SK-N-SH treated with all-trans-retinoic acid at 6 μM for 48 hours (cell line): ENCODE measurements at regions not wholly inside any gene's neighbourhood (a gene's known extent, or its start where the extent isn't known, plus 50 kb on each side); places are given as distances from the start of the nearest gene placed in this dataset.

Experiments
- ATAC-seq: fragments of 200-7000 bp; cut with Tn5 transposase; 3 replicates; pipeline ENCODE4 v1.9.1; 2020; ENCODE audit warnings: mild to moderate bottlenecking, moderate library complexity
- BACH2 ChIP-seq: fragments of 250-450 bp; sonication (Bioruptor Pico); IDR thresholded peaks from 2 replicates; pipeline ENCODE4 v1.9.0; 2021; ENCODE audit warnings: mild to moderate bottlenecking, borderline replicate concordance
- CSDC2 ChIP-seq: fragments of 250-450 bp; sonication (Bioruptor Pico); IDR thresholded peaks from 2 replicates; pipeline ENCODE4 v1.5.0; 2020; ENCODE audit warnings: mild to moderate bottlenecking, moderate library complexity
- CSRNP3 ChIP-seq: fragments of 250-450 bp; sonication (Bioruptor Pico); IDR thresholded peaks from 2 replicates; pipeline ENCODE4 v1.5.1; 2021; ENCODE audit warnings: mild to moderate bottlenecking, moderate library complexity
- ESRRG ChIP-seq: fragments of 250-450 bp; sonication (Bioruptor Pico); IDR thresholded peaks from 2 replicates; pipeline ENCODE4 v1.6.1; 2021; ENCODE audit warnings: mild to moderate bottlenecking
- GLIS3 ChIP-seq: fragments of 250-450 bp; sonication (Bioruptor Pico); IDR thresholded peaks from 2 replicates; pipeline ENCODE4 v1.5.0; 2020; ENCODE audit warnings: mild to moderate bottlenecking, moderate library complexity
- PATZ1 ChIP-seq: fragments of 250-450 bp; sonication (Bioruptor Pico); IDR thresholded peaks from 2 replicates; pipeline ENCODE4 v1.8.0; 2020; ENCODE audit warnings: mild to moderate bottlenecking, moderate library complexity, borderline replicate concordance
- POU6F1 ChIP-seq: fragments of 250-450 bp; sonication (Bioruptor Pico); IDR thresholded peaks from 2 replicates; pipeline ENCODE4 v1.8.0; 2021; ENCODE audit warnings: low read depth, mild to moderate bottlenecking, moderate library complexity, borderline replicate concordance
- PPARA ChIP-seq: fragments of 250-450 bp; sonication (Bioruptor Pico); IDR thresholded peaks from 2 replicates; pipeline ENCODE4 v1.5.0; 2020; ENCODE audit warnings: mild to moderate bottlenecking, borderline replicate concordance
- RARB ChIP-seq: fragments of 250-450 bp; sonication (Bioruptor Pico); IDR thresholded peaks from 2 replicates; pipeline ENCODE4 v1.8.0; 2021; ENCODE audit warnings: mild to moderate bottlenecking, moderate library complexity
- SNAI2 ChIP-seq: fragments of 250-450 bp; sonication (Bioruptor Pico); IDR thresholded peaks from 2 replicates; pipeline ENCODE4 v1.5.0; 2020; ENCODE audit warnings: mild to moderate bottlenecking, moderate library complexity
- TCF4 ChIP-seq: fragments of 250-450 bp; sonication (Bioruptor Pico); IDR thresholded peaks from 2 replicates; pipeline ENCODE4 v1.8.0; 2021; ENCODE audit warnings: mild to moderate bottlenecking, moderate library complexity, borderline replicate concordance
- TSHZ2 ChIP-seq: fragments of 250-450 bp; sonication (Bioruptor Pico); IDR thresholded peaks from 2 replicates; pipeline ENCODE4 v1.5.0; 2020; ENCODE audit warnings: mild to moderate bottlenecking, moderate library complexity
- ZC3H10 ChIP-seq: fragments of 250-450 bp; sonication (Bioruptor Pico); IDR thresholded peaks from 2 replicates; pipeline ENCODE4 v1.5.1; 2021; ENCODE audit warnings: mild to moderate bottlenecking, moderate library complexity
- ZFP3 ChIP-seq: fragments of 250-450 bp; sonication (Bioruptor Pico); IDR thresholded peaks from 2 replicates; pipeline ENCODE4 v1.5.0; 2020; ENCODE audit warnings: mild to moderate bottlenecking, moderate library complexity
- ZNF565 ChIP-seq: fragments of 450-650 bp; formaldehyde crosslinking; conservative IDR thresholded peaks from 2 replicates; pipeline ENCODE4 v1.5.0; 2020; ENCODE audit warnings: low read depth, mild to moderate bottlenecking, moderate library complexity
- ZNF70 ChIP-seq: fragments of 450-650 bp; formaldehyde crosslinking; IDR thresholded peaks from 2 replicates; pipeline ENCODE4 v1.5.0; 2020; ENCODE audit warnings: mild to moderate bottlenecking, moderate library complexity

- TF ChIP-seq CSDC2 (CRISPR knock-in tag) (no peak), PPARA (no peak), RARB (no peak)
- TF ChIP-seq, all 23 proteins: peak for 0
- ATAC-seq = no peak
Observed at GRCh38 chr6:11925805-11926204, 86.3 kb upstream of the HIVEP1 start.

DNA sequence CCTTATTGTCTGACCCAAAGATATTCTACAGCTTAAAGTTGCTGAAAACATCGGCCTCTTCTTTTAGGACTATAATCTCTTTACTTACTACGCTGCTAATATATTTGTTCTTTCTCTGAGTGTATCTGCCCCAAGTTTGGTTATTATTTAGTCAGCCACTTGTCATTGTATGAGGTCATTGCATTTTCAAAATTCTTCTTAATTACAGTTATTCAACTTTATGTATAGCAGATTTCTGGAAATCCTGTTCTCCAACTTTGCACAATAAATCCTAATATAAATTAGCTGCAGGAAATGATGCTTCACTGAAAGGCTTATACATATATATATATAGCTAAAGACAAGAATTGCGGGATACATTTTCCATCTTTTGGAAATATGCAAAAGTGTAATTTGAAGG lies 88.5 kb upstream of the HIVEP1 start:
- ATAC-seq = no peak
- TF ChIP-seq GLIS3 (CRISPR knock-in tag) (no peak), BACH2 (CRISPR knock-in tag) (no peak), ZNF70 (no peak), ZNF565 (no peak), PPARA (no peak), TCF4 (CRISPR knock-in tag) (no peak), TSHZ2 (CRISPR knock-in tag) (no peak), ESRRG (CRISPR knock-in tag) (no peak), PATZ1 (no peak), ZFP3 (no peak)

DNA sequence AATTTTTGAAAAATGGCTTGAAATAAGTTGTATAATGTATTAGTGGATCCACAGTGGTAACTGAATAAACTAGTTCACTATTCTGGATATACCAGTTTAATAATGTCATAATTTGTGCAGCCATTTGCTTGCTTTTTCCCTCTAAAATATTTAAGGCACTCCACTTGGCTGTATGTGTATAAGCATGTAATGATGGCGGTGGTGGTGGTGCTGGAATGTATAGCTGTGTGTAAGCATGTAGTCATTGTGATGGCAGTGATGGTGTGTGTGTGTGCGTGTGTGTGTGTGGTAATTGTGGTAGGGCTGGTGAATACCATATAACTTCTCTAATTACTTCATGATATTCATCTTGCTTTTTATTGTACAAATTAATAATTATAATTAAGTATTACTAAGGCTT lies 89.2 kb upstream of the HIVEP1 start:
- no peak for TF ChIP-seq POU6F1 (CRISPR knock-in tag)
- no peak for TF ChIP-seq PPARA
- TF ChIP-seq BACH2 (CRISPR knock-in tag) = no peak
- no peak for TF ChIP-seq RARB
- no peak for TF ChIP-seq ZC3H10 (CRISPR knock-in tag)
- ATAC-seq = no peak

DNA sequence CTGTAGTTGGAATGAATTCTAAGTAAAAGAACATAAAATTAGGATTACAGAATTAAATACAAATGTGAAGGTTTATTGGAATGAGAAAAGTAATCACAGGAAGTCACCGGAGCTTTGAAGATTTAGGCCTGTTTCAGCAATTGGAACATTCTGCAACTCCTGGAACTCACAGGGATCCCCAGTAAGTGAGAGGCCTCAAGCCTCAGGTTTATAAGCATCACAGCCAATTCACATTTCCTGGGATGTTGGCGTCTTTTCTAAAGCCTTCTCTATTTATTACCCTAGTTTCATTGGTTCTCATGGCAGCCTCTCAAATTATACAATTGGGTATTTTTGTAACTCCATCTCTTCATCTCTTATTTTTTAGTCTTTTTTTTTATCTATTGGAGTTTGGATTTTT lies 90.4 kb upstream of the HIVEP1 start:
- ATAC-seq = no peak
- TF ChIP-seq TSHZ2 (CRISPR knock-in tag) (no peak), ESRRG (CRISPR knock-in tag) (no peak), CSRNP3 (CRISPR knock-in tag) (no peak), ZC3H10 (CRISPR knock-in tag) (no peak), ZNF565 (no peak), BACH2 (CRISPR knock-in tag) (no peak), ZNF70 (no peak)

- ATAC-seq = peak; percentile 96
- TF ChIP-seq ZC3H10 (CRISPR knock-in tag) (no peak), SNAI2 (CRISPR knock-in tag) (no peak), CSDC2 (CRISPR knock-in tag) (no peak), RARB (no peak), CSRNP3 (CRISPR knock-in tag) (no peak), ESRRG (CRISPR knock-in tag) (no peak), POU6F1 (CRISPR knock-in tag) (no peak), PATZ1 (no peak), TCF4 (CRISPR knock-in tag) (no peak), ZNF70 (no peak), GLIS3 (CRISPR knock-in tag) (no peak)
Observed at GRCh38 chr6:11921017-11921438, 91.1 kb upstream of the HIVEP1 start.
